ENCODE measurements at regions not wholly inside any gene's neighbourhood (a gene's known extent, or its start where the extent isn't known, plus 50 kb on each side); places are given as distances from the start of the nearest gene placed in this dataset.
"Not testable (repeated sequence)": the region's sequence is repeated elsewhere in the genome, so short reads cannot be mapped to it uniquely, and the experiment has no call there.

DNA sequence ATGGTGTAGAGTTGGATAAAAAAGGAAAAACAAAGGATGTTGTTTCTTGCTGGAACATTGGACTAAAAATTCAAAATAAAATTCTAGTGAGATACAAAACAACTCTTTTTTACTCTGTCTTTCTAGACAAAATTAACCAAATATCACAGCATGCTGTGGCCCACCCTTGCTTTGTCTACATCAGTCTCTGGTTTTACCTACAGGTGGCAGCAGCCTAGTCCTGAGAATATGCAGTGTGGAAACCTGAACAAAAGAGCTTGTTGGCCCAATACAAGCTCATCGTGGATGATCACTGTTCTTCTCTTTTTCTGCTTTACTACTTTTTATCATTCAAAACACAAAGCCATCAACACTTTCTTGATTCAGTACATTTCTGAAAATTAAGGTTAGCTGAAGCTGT lies 210.4 kb downstream of the CDH19 start:
- Histone ChIP-seq H2AK5ac (ENCODE audit: low read depth, low read length) (no peak overlapping the region), H3K23ac (ENCODE audit: low read depth, low read length, poor library complexity) (no peak overlapping the region), H3K14ac (ENCODE audit: low read length) (no peak overlapping the region), H3K4ac (ENCODE audit: low read length) (no peak overlapping the region), H3K27me3 (ENCODE audit: control insufficient read depth in 3 of 3, insufficient read depth in 3 of 3, low read depth in 1 of 3, low read length in 3 of 3) (no peaks in the 10 kb centered on the region), H3K79me1 (ENCODE audit: low read depth, low read length) (no peaks in the 10 kb centered on the region), H3K4me2 (ENCODE audit: insufficient read depth, low read length, poor library complexity, severe bottlenecking) (no peak overlapping the region), H3K27ac (replicated peaks; ENCODE audit: low read length) (no peak overlapping the region), H2BK5ac (ENCODE audit: low read length) (no peak overlapping the region), H3K9ac (ENCODE audit: low read depth, low read length, poor library complexity) (no peak overlapping the region), H4K91ac (ENCODE audit: low read depth, low read length, poor library complexity) (no peak overlapping the region), H4K8ac (ENCODE audit: low read depth, low read length) (no peak overlapping the region), H3K4me3 (ENCODE audit: low read length in 2 of 2) (no peak overlapping the region), H2BK120ac (ENCODE audit: low read depth, low read length) (no peak overlapping the region), H3K18ac (ENCODE audit: low read length) (no peak overlapping the region), H2BK12ac (ENCODE audit: low read length) (no peak overlapping the region), H3K36me3 (replicated peaks in 1 of 2; ENCODE audit: control insufficient read depth in 2 of 2, insufficient read depth in 2 of 2, low read length in 2 of 2) (no peaks in the 10 kb centered on the region), H2AFZ (ENCODE audit: low read length) (peak overlapping the region; percentile 4), H3K4me1 (ENCODE audit: control insufficient read depth in 2 of 2, insufficient read depth in 1 of 2, low read depth in 1 of 2, low read length in 2 of 2) (no peaks in the 10 kb centered on the region), H3K9me3 (replicated peaks in 1 of 2; ENCODE audit: control insufficient read depth in 2 of 2, insufficient read depth in 1 of 2, low read depth in 1 of 2, low read length in 2 of 2) (peaks cover 3 to 17% of the 10 kb centered on the region in 2 donors), H2BK15ac (ENCODE audit: low read length) (no peak overlapping the region)
- WGBS, 2 donors (ENCODE audit: extremely low coverage in 2 of 2, insufficient read length in 2 of 2, insufficient replicate concordance in 1 of 2): no CpG with 5 or more reads among the region's 1 CpG
- DNase-seq (ENCODE audit: low spot score): no peak

DNA sequence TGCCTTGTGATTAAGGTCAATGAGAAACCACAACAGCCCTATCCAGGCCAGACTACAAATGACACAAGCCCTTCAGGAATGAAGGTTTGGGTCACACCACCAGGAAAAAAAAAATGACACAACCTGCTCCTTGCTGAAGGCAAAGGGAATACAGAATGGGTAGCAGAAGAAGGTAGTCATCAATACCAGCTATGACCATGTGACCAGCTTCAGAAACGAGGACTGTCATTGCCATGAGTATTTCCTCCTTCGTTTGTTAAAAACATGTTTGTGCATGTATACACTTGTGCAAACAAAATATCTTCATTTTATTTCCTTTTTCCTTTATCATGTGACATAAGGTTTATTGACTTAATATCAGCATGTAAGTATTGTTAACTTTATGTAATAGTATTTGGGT lies 226.6 kb downstream of the CDH19 start:
- Histone ChIP-seq H3K4me3 (ENCODE audit: low read length in 2 of 2) (no peak overlapping the region), H3K27me3 (ENCODE audit: control insufficient read depth in 3 of 3, insufficient read depth in 3 of 3, low read depth in 1 of 3, low read length in 3 of 3) (no peaks in the 10 kb centered on the region), H2BK12ac (ENCODE audit: low read length) (no peak overlapping the region), H4K91ac (ENCODE audit: low read depth, low read length, poor library complexity) (no peak overlapping the region), H3K4me1 (ENCODE audit: control insufficient read depth in 2 of 2, insufficient read depth in 1 of 2, low read depth in 1 of 2, low read length in 2 of 2) (no peaks in the 10 kb centered on the region), H3K27ac (replicated peaks; ENCODE audit: low read length) (no peak overlapping the region), H3K23ac (ENCODE audit: low read depth, low read length, poor library complexity) (no peak overlapping the region), H3K79me1 (ENCODE audit: low read depth, low read length) (no peaks in the 10 kb centered on the region), H3K4ac (ENCODE audit: low read length) (no peak overlapping the region), H4K8ac (ENCODE audit: low read depth, low read length) (no peak overlapping the region), H3K18ac (ENCODE audit: low read length) (no peak overlapping the region), H2AK5ac (ENCODE audit: low read depth, low read length) (no peak overlapping the region), H2AFZ (ENCODE audit: low read length) (no peak overlapping the region), H2BK120ac (ENCODE audit: low read depth, low read length) (no peak overlapping the region), H3K4me2 (ENCODE audit: insufficient read depth, low read length, poor library complexity, severe bottlenecking) (no peak overlapping the region), H3K14ac (ENCODE audit: low read length) (no peak overlapping the region), H2BK5ac (ENCODE audit: low read length) (no peak overlapping the region), H3K9ac (ENCODE audit: low read depth, low read length, poor library complexity) (no peak overlapping the region), H3K9me3 (replicated peaks in 1 of 2; ENCODE audit: control insufficient read depth in 2 of 2, insufficient read depth in 1 of 2, low read depth in 1 of 2, low read length in 2 of 2) (peaks cover 0 to 4% of the 10 kb centered on the region in 2 donors), H3K36me3 (replicated peaks in 1 of 2; ENCODE audit: control insufficient read depth in 2 of 2, insufficient read depth in 2 of 2, low read length in 2 of 2) (no peaks in the 10 kb centered on the region), H2BK15ac (ENCODE audit: low read length) (no peak overlapping the region)
- DNase-seq (ENCODE audit: low spot score): no peak
- no CpG with 5 or more reads among the region's 2 CpGs for WGBS, 2 donors (ENCODE audit: extremely low coverage in 2 of 2, insufficient read length in 2 of 2, insufficient replicate concordance in 1 of 2)

DNA sequence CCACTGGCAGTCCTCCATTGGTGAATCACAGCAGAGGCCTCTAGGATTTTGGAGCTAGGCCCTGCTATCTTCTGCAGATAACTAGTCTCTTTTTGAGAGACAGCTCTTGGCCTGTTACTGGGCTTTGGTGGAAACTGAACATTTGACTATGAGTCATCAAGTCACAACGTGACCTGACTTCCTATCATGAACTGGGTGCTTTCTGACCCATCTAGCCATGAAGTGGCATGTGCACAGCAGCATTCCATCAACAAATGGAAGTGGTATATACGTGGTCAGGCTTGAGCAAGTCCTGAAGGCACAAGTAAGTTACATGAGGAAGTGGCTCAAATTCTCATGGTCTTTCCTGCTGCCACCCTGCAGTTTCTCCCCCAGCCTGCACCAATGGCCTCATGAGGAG lies 228.5 kb downstream of the CDH19 start:
- H2BK15ac ChIP-seq (ENCODE audit: low read length); H3K4me3 ChIP-seq (ENCODE audit: low read length in 2 of 2); H2BK5ac ChIP-seq (ENCODE audit: low read length): not testable (repeated sequence)

DNA sequence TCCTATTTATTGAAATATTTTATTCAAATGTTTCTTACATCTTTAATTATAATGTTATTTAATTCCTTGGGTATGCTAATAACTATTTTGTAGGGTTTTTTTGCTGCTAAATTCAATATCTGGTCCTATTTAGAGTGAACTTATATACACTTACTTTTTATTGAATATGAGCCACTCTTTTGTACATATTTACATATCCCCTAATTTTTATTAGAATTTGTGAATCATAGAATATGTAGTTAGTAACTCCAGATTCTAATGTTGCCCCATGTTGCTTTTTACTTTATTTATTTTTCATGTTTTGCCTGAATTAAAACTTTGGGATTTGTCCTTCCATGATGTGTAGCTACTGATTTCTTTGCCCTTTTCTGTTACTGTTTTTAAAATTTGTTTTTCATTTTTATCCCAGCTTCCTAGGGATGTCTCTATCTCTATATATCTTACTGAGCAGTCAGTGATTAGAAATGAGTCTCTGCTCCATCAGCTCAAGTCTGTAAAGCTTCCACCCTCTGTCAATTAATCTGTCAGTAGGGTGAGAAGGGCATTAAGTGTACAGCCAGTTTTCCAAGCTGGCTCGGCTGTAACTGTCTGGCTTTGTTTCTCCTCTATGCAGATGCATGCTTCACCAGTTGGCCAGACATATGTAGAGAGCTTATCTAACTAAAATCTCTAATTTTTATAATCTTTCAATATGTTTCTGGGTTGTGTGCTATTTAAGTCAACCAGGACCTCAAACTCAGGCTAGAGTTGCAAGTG lies 256.9 kb downstream of the CDH19 start:
- no peak overlapping the region for H4K8ac ChIP-seq (ENCODE audit: low read depth, low read length)
- H3K14ac ChIP-seq (ENCODE audit: low read length): no peak overlapping the region
- H4K91ac ChIP-seq (ENCODE audit: low read depth, low read length, poor library complexity): no peak overlapping the region
- no peaks in the 10 kb centered on the region for H3K4me1 ChIP-seq (ENCODE audit: control insufficient read depth in 2 of 2, insufficient read depth in 1 of 2, low read depth in 1 of 2, low read length in 2 of 2)
- H3K4ac ChIP-seq (ENCODE audit: low read length): no peak overlapping the region
- no peaks in the 10 kb centered on the region for H3K36me3 ChIP-seq (replicated peaks in 1 of 2; ENCODE audit: control insufficient read depth in 2 of 2, insufficient read depth in 2 of 2, low read length in 2 of 2)
- no peaks in the 10 kb centered on the region for H3K27me3 ChIP-seq (ENCODE audit: control insufficient read depth in 3 of 3, insufficient read depth in 3 of 3, low read depth in 1 of 3, low read length in 3 of 3)
- no peak overlapping the region for H2AK5ac ChIP-seq (ENCODE audit: low read depth, low read length)
- no peak overlapping the region for H2BK15ac ChIP-seq (ENCODE audit: low read length)
- DNase-seq (ENCODE audit: low spot score): no peak
- peak overlapping the region; percentile 42 for H2AFZ ChIP-seq (ENCODE audit: low read length)
- no peak overlapping the region for H2BK12ac ChIP-seq (ENCODE audit: low read length)
- no peaks in the 10 kb centered on the region for H3K9me3 ChIP-seq (replicated peaks in 1 of 2; ENCODE audit: control insufficient read depth in 2 of 2, insufficient read depth in 1 of 2, low read depth in 1 of 2, low read length in 2 of 2)
- WGBS, 2 donors (ENCODE audit: extremely low coverage in 2 of 2, insufficient read length in 2 of 2, insufficient replicate concordance in 1 of 2): no CpG with 5 or more reads among the region's 1 CpG
- no peak overlapping the region for H3K27ac ChIP-seq (replicated peaks; ENCODE audit: low read length)
- no peak overlapping the region for H3K23ac ChIP-seq (ENCODE audit: low read depth, low read length, poor library complexity)
- no peak overlapping the region for H3K18ac ChIP-seq (ENCODE audit: low read length)
- no peak overlapping the region for H2BK5ac ChIP-seq (ENCODE audit: low read length)
- no peak overlapping the region for H3K4me3 ChIP-seq (ENCODE audit: low read length in 2 of 2)
- H3K9ac ChIP-seq (ENCODE audit: low read depth, low read length, poor library complexity): no peak overlapping the region
- no peak overlapping the region for H2BK120ac ChIP-seq (ENCODE audit: low read depth, low read length)
- H3K79me1 ChIP-seq (ENCODE audit: low read depth, low read length): no peaks in the 10 kb centered on the region
- H3K4me2 ChIP-seq (ENCODE audit: insufficient read depth, low read length, poor library complexity, severe bottlenecking): no peak overlapping the region

More for the DNA sequence above, 228.5 kb downstream of the CDH19 start:
- H3K79me1 ChIP-seq (ENCODE audit: low read depth, low read length); H3K14ac ChIP-seq (ENCODE audit: low read length); H4K91ac ChIP-seq (ENCODE audit: low read depth, low read length, poor library complexity); H2AFZ ChIP-seq (ENCODE audit: low read length); H3K4me1 ChIP-seq (ENCODE audit: control insufficient read depth in 2 of 2, insufficient read depth in 1 of 2, low read depth in 1 of 2, low read length in 2 of 2); H3K18ac ChIP-seq (ENCODE audit: low read length); H3K27me3 ChIP-seq (ENCODE audit: control insufficient read depth in 3 of 3, insufficient read depth in 3 of 3, low read depth in 1 of 3, low read length in 3 of 3); H2BK12ac ChIP-seq (ENCODE audit: low read length); H2BK120ac ChIP-seq (ENCODE audit: low read depth, low read length); DNase-seq (ENCODE audit: low spot score); H4K8ac ChIP-seq (ENCODE audit: low read depth, low read length); H3K4me2 ChIP-seq (ENCODE audit: insufficient read depth, low read length, poor library complexity, severe bottlenecking); H3K9ac ChIP-seq (ENCODE audit: low read depth, low read length, poor library complexity); H3K36me3 ChIP-seq (replicated peaks in 1 of 2; ENCODE audit: control insufficient read depth in 2 of 2, insufficient read depth in 2 of 2, low read length in 2 of 2); H3K9me3 ChIP-seq (replicated peaks in 1 of 2; ENCODE audit: control insufficient read depth in 2 of 2, insufficient read depth in 1 of 2, low read depth in 1 of 2, low read length in 2 of 2); H2AK5ac ChIP-seq (ENCODE audit: low read depth, low read length); H3K23ac ChIP-seq (ENCODE audit: low read depth, low read length, poor library complexity); H3K27ac ChIP-seq (replicated peaks; ENCODE audit: low read length); H3K4ac ChIP-seq (ENCODE audit: low read length): not testable (repeated sequence)
- no CpG with 5 or more reads among the region's 2 CpGs for WGBS, 2 donors (ENCODE audit: extremely low coverage in 2 of 2, insufficient read length in 2 of 2, insufficient replicate concordance in 1 of 2)

Measured in neuronal stem cell (in vitro differentiated cells).